Stromal cell of bone marrow (primary cell): ENCODE measurements at regions not wholly inside any gene's neighbourhood (a gene's known extent, or its start where the extent isn't known, plus 50 kb on each side); places are given as distances from the start of the nearest gene placed in this dataset.
A peak's percentile ranks its signal among the peaks of the same experiment; 100 is the strongest.
"Not testable (repeated sequence)": the region's sequence is repeated elsewhere in the genome, so short reads cannot be mapped to it uniquely, and the experiment has no call there.

Source experiments
- DNase-seq: peaks from one replicate; pipeline ENCODE4 v3.0.0-alpha.2; 2012; ENCODE audit warnings: low read depth

DNA sequence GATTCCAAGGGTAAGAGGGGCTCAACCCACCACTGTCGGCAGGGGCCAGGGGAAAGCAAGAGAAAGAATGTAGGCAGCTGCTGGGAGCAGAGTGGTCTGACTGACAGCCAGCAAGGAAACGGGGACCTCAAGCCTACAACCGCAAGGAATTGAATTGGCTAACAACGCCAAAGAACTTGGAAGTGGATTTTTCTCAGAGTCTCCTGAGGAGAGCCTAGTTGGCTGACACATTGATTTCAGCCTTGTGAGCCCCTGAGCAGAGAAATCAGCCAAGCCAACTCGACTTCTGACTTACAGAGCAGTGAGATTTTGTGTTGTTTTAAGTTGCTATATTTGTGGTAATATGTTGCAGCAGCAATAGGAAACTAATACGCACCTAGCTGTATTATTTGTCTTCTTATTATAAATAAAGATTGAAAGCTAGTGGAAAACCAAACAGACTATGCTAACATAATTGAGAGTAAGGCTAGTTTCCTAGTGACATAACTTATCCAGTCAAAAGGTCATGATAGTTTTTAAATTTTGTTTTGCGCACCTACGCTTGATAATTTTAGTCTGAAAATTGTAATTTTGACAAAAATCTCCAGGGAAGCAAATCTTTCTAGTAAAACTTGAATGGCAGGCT lies 145.8 kb upstream of the HCCS start:
- DNase-seq: no peak

- no peak for DNase-seq
These were observed 145.1 kb upstream of the HCCS start for GRCh38 chrX:10966057-10966456.

DNA sequence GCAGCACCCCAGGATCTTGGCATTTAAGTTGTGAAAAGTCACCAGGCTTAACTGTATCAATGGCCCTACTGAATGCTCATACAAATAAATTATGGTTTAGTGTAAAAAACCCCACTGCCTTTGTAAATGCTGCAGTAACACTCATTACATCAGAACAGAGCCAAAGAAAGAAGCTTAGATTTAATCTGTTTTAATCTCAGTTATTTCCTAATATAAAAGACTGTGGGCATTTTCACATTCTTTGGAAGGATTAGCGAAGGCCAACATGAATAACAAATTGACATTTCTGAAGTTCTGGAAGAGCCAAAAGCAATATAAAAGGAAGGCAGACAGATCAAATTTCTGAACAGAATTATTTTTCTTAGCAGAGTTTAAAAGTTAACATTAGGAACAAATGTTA lies 140.0 kb upstream of the HCCS start:
- no peak for DNase-seq

- DNase-seq: no peak
These were observed 139.4 kb upstream of the HCCS start for GRCh38 chrX:10971759-10972158.

DNA sequence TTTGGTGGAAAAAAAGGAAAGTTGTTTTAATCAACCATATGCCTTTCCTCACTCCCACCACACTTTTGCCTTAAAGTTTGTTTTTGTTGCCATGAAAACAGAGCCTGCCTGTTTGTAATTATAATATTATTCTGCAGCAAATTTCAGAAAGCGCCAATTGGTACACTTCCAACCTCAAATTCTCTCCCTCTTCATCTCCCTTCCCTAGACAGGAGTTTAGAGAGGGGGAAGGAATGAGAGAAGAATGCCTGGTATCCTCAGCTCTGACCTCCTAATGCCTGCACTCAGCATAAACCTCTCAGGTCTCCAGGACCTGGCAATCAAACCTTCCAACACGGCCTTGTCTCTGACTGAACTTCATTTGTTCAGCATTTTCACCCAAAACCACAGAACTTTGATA lies 138.4 kb upstream of the HCCS start:
- no peak for DNase-seq

DNA sequence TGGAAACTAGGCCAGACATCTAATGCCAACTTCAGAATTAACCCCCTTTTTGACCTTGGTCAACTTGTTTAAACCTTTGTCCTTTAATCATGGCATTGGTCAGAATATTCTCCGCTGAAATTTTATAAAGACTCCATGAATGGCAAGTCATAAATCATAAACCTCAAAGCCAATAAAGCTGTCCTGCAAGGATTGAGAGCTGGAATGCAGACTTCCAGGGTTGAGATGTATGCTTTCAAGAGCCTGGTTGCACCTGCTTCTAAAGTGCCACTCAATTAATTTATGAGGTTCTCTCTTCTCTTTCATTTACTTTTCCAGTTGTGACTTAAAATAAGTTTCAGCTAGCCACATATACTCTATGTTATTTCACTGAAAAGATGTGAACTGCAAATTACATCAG lies 136.2 kb upstream of the HCCS start:
- DNase-seq: no peak

GRCh38 chrX:10979956-10980355 lies 131.2 kb upstream of the HCCS start:
- DNase-seq: no peak

GRCh38 chrX:10981506-10981905 lies 129.6 kb upstream of the HCCS start:
- DNase-seq: no peak

GRCh38 chrX:10983526-10983925 lies 127.6 kb upstream of the HCCS start:
- DNase-seq: no peak

DNA sequence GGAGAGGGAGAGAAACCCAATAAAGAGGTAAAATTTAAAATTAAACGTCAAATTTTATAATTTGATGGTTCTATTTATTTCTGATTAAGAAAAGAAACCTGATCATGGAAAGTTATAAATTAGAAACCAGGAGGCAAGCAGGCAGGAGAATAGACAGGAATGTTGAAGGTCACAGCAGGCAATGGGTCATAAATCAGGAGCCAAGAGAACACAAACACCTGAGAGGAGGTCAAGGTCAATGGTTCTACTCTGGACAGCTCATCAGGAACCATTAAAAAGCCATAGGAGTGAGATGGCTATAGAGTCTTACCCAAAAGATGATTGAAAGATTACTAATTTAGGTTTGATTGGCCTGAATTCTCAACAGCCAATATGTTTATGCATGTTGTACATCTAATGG lies 126.9 kb upstream of the HCCS start:
- no peak for DNase-seq

DNA sequence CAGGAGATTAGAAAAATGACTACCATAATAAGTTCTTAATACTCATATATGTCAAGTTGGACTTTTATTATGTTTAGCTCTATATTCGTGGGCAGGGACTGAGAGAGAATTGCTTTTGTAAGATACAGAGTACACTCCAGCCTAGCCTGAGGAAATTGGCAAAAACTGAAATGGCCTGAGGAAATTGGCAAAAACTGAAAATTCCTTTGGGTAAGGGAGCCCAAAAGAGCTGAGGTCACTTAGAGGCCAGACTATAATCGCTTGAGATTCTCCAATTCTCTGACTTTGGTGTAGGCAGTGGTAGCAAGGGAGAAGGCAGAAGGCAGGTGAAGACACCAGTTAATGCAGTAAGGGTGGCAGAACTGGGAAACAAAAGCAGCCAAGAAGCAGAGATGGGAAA lies 124.5 kb upstream of the HCCS start:
- no peak for DNase-seq

GRCh38 chrX:10988653-10989052 lies 122.5 kb upstream of the HCCS start:
- DNase-seq: no peak

- DNase-seq: no peak
These were observed 121.7 kb upstream of the HCCS start for GRCh38 chrX:10989386-10989785.

DNA sequence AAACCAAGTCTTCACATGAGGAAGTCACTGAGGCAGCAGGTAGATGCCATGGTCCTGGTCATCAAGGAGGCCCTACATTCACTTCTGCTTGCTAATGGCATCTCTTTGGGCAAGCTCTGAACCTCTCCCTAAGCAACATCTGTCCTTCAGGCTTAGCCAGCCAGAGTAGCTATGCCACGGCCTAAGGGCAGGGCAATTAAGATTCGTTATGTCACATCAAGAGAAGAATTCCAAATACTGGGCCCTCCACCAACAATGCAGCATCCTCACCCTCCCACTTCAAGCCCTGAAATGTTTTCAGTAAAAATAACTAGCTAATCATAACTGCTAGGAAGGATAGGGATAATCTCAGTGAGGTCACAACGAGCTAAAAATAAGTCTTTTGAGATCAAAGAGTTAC lies 120.7 kb upstream of the HCCS start:
- DNase-seq: no peak

GRCh38 chrX:10990976-10991375 lies 120.2 kb upstream of the HCCS start:
- no peak for DNase-seq

DNA sequence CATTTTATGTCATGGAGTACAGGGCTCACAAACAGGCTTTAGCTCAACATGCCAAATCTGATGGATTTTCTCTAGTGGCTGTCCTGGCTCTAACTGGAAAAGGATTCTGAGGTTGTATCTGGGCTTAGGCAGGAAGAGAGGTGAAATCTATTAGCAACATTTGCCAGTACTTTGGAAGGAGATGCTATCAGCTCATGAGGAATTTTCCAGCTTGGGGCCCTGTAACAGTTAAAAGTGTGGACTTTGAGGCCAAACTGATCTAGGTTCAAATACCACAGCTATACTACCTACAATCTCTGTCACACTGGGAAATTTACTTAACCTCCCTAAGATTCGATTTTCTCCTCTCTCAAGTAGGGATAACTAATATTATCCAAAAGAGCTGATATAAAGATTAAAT lies 119.0 kb upstream of the HCCS start:
- DNase-seq: no peak

- not testable (repeated sequence) for DNase-seq
These were observed 104.1 kb upstream of the HCCS start for GRCh38 chrX:11007076-11007475.

- peak; percentile 24 for DNase-seq
These were observed 100.7 kb upstream of the HCCS start for GRCh38 chrX:11010476-11010875.

GRCh38 chrX:11016728-11017127 lies 94.4 kb upstream of the HCCS start:
- no peak for DNase-seq

DNA sequence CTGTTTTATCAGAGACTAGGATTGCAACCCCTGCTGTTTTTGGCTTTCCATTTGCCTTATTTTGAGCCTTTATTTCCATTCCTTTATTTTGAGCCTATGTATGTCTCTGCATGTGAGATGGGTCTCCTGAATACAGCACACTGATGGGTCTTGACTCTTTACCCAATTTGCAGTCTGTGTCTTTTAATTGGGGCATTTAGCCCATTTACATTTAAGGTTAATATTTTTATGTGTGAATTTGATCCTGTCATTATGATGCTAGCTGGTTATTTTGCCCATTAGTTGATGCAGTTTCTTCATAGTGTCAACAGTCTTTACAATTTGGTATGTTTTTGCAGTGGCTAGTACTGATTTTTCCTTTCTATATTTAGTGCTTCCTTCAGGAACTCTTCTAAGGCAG lies 88.5 kb upstream of the HCCS start:
- DNase-seq: not testable (repeated sequence)

GRCh38 chrX:11039926-11040325 lies 71.2 kb upstream of the HCCS start:
- no peak for DNase-seq

GRCh38 chrX:11040405-11040804 lies 70.7 kb upstream of the HCCS start:
- DNase-seq: no peak

DNA sequence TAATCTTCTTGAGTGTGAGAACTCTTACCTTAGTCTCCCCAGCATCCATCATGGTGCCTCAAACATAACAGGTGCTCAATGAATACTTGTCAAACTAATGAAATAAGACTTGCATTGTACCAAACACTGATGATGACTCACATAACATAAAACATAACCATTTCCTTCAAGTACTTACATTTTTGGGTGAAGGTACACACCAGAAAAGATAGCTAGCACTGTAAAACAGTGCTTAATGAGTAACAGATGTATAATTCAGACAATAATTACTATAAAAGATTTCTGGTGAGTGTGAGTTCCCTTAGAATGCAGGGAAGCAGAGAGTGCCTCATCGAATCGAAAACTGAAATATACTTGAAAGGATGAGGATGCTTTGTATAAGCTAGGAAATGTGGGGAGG lies 70.1 kb upstream of the HCCS start:
- DNase-seq: no peak

DNA sequence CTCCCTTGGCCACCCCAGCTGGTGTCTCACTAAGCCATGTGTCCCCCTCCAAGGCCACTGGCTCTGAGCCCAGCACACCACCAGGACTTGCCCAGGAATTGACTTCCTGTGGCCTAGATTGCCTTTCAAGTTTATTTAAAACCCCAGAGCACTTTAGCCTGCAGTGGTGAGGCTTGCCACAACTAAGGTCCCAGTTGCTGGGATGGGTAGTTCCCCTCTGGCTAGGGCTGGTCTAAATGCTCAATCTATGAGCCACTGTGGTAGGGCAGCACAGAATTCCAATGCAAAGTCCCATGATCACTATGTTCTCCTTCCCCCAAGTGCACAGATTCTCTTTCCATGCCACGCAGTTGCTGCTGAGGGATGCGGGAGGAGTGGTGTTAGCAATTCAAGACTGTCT lies 61.1 kb upstream of the HCCS start:
- DNase-seq: no peak

DNA sequence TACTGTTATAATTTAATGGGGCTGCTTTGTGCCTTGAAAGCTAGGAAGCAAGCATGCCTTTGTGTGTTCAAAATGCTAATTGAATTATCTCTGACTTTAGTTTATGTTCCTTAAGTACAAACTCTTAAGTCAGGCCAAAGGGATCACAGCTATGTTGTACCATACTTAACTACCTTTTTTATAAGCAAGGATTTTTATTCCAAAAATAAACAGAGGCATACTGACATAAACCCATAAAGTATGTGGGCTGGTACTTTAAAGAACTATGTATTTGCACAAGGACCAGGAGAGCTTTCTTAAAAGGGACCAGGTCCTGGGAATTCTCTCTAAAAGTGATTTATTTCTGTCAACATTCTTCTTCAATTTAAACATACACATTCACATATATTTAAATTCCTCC lies 57.8 kb upstream of the HCCS start:
- DNase-seq: no peak
